AG08395 (cell line): ENCODE measurements at regions not wholly inside any gene's neighbourhood (a gene's known extent, or its start where the extent isn't known, plus 50 kb on each side); places are given as distances from the start of the nearest gene placed in this dataset.

ENCODE experiments used
- DNase-seq: peaks from one replicate; pipeline ENCODE4 v3.0.0; 2012; ENCODE audit warnings: mixed read lengths, low spot score

DNA sequence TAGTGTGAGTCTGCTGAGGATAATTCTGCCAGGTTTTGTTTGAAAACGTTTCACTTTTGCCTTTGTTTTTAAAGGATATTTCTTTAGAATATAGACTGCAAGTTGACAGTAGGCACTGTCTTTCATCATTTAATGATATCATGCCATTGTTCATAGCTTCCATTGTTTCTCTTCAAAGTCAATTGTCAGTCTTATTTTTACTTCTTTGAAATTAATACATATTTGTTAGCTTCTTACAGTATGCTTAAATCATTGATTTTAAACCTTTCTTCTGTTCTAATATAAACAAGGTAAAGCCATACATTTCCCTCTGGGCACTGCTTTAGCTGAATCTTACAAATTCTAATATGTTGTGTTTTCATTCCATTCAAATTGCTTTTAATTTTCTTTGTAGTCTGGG is 62.3 kb upstream of the PARVA start:
- no peak for DNase-seq

DNA sequence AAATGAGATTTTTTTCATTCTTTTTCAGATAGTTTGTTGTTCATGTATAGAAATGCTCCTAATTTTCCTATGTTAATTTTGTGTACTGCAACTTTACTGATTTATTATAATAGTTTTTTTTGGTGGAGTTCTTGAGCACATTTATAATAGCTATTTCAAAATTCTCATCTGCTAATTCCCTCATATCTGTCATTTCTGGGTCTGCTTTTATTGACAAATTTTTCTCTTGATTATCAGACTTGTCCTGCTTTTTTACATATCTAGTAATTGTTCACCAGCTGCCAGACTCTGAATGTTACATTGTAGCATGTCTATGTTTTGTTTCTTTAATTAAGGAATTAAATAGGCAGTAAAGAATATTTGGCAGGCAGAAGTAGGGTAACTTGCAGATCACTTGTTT is 60.9 kb upstream of the PARVA start:
- DNase-seq = no peak

GRCh38 chr11:12318791-12319438 is 58.5 kb upstream of the PARVA start:
- DNase-seq = peak; percentile 74

- DNase-seq = peak; percentile 4
Measured at GRCh38 chr11:12319461-12319951, 57.9 kb upstream of the PARVA start.

DNA sequence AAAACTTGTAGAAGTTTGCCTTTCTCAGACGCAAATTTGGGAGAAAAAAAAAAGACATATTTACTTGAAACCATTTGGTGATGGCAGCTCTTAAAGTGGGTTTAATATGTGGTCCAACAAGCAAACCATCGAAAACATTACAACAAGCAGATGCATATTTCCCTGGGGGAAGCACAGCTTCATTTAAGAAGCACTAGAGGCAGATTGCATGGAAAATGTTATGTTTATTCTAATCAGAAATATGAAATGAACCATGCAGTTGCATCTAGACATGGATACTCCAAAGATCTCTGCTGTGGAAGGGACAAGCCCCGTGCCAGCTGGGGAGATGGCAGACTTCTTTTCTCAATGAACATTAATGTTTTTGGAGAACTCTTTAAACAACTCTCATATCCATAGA is 57.4 kb upstream of the PARVA start:
- no peak for DNase-seq

- DNase-seq = no peak
Measured at GRCh38 chr11:12321217-12321937, 56.0 kb upstream of the PARVA start.

GRCh38 chr11:12324585-12324984 is 52.8 kb upstream of the PARVA start:
- no peak for DNase-seq
